ENCODE measurements at regions not wholly inside any gene's neighbourhood (a gene's known extent, or its start where the extent isn't known, plus 50 kb on each side); places are given as distances from the start of the nearest gene placed in this dataset.

- intact Hi-C loops (cut with DNase I) = no loop called here
- Histone ChIP-seq H3K36me3 (no peaks in the 10 kb centered on the region), H3K9me3 (no peaks in the 10 kb centered on the region), H3K27me3 (peaks cover 0 to 11% (median 1%) of the 10 kb centered on the region in 4 donors), H3K4me3 (no peak overlapping the region), H3K4me1 (peaks cover 0 to 17% (median 4%) of the 10 kb centered on the region in 3 donors), H3K27ac (no peak overlapping the region)
- no peak for DNase-seq
- TF ChIP-seq POLR2A (IDR thresholded peaks at IDR 0.05) = no peak
- TF ChIP-seq, protein P1, sequence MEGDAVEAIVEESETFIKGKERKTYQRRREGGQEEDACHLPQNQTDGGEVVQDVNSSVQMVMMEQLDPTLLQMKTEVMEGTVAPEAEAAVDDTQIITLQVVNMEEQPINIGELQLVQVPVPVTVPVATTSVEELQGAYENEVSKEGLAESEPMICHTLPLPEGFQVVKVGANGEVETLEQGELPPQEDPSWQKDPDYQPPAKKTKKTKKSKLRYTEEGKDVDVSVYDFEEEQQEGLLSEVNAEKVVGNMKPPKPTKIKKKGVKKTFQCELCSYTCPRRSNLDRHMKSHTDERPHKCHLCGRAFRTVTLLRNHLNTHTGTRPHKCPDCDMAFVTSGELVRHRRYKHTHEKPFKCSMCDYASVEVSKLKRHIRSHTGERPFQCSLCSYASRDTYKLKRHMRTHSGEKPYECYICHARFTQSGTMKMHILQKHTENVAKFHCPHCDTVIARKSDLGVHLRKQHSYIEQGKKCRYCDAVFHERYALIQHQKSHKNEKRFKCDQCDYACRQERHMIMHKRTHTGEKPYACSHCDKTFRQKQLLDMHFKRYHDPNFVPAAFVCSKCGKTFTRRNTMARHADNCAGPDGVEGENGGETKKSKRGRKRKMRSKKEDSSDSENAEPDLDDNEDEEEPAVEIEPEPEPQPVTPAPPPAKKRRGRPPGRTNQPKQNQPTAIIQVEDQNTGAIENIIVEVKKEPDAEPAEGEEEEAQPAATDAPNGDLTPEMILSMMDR (IDR thresholded peaks at IDR 0.05) = no peak
Observed at GRCh38 chr6:134744301-134744700, 205.6 kb downstream of the ALDH8A1 start.

DNA sequence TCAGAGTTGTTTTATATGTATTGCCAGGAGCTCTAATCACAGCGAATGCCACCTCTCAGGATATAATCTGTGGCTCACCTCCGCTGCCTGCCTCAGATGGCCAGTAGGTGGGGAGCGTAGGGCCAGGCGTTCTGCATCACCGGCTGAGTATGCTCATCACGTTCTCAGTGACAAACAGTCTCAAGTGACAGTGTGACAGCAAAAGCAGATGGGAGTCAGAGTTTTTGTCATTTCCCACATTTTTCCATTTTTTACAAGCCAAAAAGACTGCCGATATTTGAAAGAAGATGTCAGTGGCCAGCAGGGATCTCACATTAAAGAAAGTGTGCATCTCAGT is 208.7 kb downstream of the ALDH8A1 start:
- H3K4me3 ChIP-seq = no peak overlapping the region
- H3K27ac ChIP-seq = no peak overlapping the region
- peaks cover 0 to 8% (median 0%) of the 10 kb centered on the region in 4 donors for H3K27me3 ChIP-seq
- H3K4me1 ChIP-seq = peaks cover 0 to 17% (median 4%) of the 10 kb centered on the region in 3 donors
- H3K36me3 ChIP-seq = no peaks in the 10 kb centered on the region
- 71 to 76% methylated on average over 7 of the region's 7 CpGs for WGBS, 2 donors
- intact Hi-C loops (cut with DNase I) = no loop called here
- DNase-seq = no peak
- TF ChIP-seq, protein P1 (IDR thresholded peaks at IDR 0.05) = no peak
- TF ChIP-seq POLR2A (IDR thresholded peaks at IDR 0.05) = no peak
- no peaks in the 10 kb centered on the region for H3K9me3 ChIP-seq

DNA sequence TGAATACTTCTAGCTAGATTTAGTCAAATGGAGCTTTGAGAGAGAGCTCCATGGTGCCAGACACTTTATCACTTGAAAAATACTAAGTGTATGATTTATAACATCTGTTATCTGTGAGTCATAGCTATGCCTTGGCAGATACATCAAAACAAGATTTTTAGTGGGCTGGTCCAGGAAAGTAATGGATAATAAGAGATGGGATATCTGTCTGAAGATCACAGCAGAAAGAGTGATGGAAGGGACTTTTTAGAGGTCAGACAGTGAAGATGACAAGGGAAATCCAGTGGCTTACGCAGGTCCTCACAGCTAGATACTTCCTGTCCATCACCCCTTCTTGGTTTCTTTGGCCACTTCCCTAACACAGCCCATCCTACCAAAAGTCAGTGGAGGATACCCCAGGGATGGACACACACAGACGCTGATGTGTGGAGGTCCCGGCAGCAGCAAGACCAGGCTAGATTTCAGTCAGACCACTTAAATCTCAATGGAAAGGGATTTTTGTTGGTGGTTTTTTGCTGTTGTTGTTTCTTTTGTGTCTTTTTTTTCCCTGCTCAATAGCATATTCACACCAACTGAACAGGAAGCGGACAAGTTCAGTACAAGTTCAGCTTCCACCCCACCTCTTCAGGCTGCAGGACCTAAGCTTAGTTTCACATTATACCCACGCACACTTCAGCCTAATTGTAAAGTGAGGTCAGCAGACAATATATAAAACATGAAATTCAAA is 209.3 kb downstream of the ALDH8A1 start:
- TF ChIP-seq POLR2A (IDR thresholded peaks at IDR 0.05) = no peak
- TF ChIP-seq, protein P1 (IDR thresholded peaks at IDR 0.05) = no peak
- H3K9me3 ChIP-seq = no peaks in the 10 kb centered on the region
- no peaks in the 10 kb centered on the region for H3K36me3 ChIP-seq
- peaks cover 0 to 8% (median 0%) of the 10 kb centered on the region in 4 donors for H3K27me3 ChIP-seq
- WGBS, 2 donors = 58 to 72% methylated on average over 4 to 5 of the region's 5 CpGs
- peaks cover 0 to 17% (median 4%) of the 10 kb centered on the region in 3 donors for H3K4me1 ChIP-seq
- DNase-seq = no peak
- no peak overlapping the region for H3K4me3 ChIP-seq
- no peak overlapping the region for H3K27ac ChIP-seq
- intact Hi-C loops (cut with DNase I) = no loop called here

DNA sequence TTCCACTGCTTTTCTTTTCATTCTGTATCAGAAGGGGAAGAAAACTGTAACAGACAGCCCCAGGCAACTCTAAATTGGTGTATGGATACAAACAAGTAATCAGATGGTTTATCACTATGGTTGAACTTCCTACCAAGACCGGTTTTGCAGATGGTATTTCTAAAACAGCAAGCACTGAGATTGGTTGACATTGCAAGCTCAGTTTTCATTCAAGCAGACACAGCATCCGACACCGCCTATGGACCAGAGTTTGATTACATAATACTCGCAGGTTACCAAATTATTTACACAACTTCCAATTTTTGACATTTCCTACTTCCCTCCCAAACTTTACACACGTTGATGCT is 209.9 kb downstream of the ALDH8A1 start:
- WGBS, 2 donors = 23 to 25% methylated on average over 5 of the region's 5 CpGs
- no peak overlapping the region for H3K27ac ChIP-seq
- H3K36me3 ChIP-seq = no peaks in the 10 kb centered on the region
- no peak for DNase-seq
- H3K9me3 ChIP-seq = no peaks in the 10 kb centered on the region
- intact Hi-C loops (cut with DNase I) = no loop called here
- H3K27me3 ChIP-seq = peaks cover 0 to 8% (median 0%) of the 10 kb centered on the region in 4 donors
- TF ChIP-seq POLR2A (IDR thresholded peaks at IDR 0.05) = no peak
- TF ChIP-seq, protein P1 (IDR thresholded peaks at IDR 0.05) = no peak
- H3K4me3 ChIP-seq = no peak overlapping the region
- peaks cover 0 to 17% (median 4%) of the 10 kb centered on the region in 3 donors for H3K4me1 ChIP-seq

GRCh38 chr6:134739299-134740026 is 210.4 kb downstream of the ALDH8A1 start:
- Histone ChIP-seq H3K36me3 (no peaks in the 10 kb centered on the region), H3K4me3 (no peak overlapping the region), H3K27ac (no peak overlapping the region), H3K9me3 (no peaks in the 10 kb centered on the region), H3K4me1 (peaks cover 0 to 17% (median 4%) of the 10 kb centered on the region in 3 donors), H3K27me3 (peaks cover 0 to 8% (median 0%) of the 10 kb centered on the region in 4 donors)
- TF ChIP-seq POLR2A (IDR thresholded peaks at IDR 0.05) = no peak
- intact Hi-C loops (cut with DNase I) = no loop called here
- 48 to 53% methylated on average over 6 of the region's 6 CpGs for WGBS, 2 donors
- DNase-seq = no peak
